Occipital lobe (tissue), 1 donor: ENCODE measurements at regions not wholly inside any gene's neighbourhood (a gene's known extent, or its start where the extent isn't known, plus 50 kb on each side); places are given as distances from the start of the nearest gene placed in this dataset.
A peak's percentile ranks its signal among the peaks of the same experiment; 100 is the strongest.
"Not testable (repeated sequence)": the region's sequence is repeated elsewhere in the genome, so short reads cannot be mapped to it uniquely, and the experiment has no call there.

Experiments
- DNase-seq: peaks from one replicate; lab custom pipeline; 2025; lab: John Stamatoyannopoulos, UW

DNA sequence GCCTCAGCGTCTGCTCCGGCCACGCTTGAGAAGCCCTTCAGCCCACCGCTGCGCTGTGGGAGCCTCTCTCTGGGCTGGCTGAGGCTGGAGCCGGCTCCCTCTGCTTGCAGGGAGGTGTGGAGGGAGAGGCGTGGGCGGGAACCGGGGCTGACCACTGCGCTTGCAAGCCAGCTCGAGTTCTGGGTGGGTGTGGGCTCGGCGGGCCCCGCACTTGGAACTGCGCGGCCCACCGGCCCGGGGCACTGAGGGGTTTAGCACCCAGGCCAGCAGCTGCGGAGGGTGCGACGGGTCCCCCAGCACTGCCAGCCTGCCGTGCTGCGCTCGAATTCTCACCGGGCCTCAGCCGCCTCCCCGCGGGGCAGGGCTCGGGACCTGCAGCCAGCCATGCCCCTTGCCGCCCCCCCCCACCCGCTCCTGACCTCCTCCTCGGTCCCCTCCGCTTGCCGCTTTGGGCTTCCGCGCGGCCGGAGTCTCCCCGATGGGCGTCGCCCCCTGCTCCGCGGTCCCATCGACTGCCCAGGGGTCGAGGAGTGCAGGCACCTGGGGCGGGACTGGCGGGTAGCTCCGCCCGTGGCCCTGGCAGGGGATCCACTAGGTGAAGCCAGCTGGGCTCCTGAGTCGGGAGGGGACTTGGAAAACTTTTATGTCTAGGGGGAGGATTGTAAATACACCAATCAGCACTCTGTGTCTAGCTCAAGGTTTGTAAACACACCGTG, 106.7 kb downstream of the RAP2B start:
- no peak for DNase-seq

GRCh38 chr3:153269730-153270129, 107.7 kb downstream of the RAP2B start:
- DNase-seq: no peak

- no peak for DNase-seq
These were observed 111.2 kb downstream of the RAP2B start for GRCh38 chr3:153273217-153273616.

DNA sequence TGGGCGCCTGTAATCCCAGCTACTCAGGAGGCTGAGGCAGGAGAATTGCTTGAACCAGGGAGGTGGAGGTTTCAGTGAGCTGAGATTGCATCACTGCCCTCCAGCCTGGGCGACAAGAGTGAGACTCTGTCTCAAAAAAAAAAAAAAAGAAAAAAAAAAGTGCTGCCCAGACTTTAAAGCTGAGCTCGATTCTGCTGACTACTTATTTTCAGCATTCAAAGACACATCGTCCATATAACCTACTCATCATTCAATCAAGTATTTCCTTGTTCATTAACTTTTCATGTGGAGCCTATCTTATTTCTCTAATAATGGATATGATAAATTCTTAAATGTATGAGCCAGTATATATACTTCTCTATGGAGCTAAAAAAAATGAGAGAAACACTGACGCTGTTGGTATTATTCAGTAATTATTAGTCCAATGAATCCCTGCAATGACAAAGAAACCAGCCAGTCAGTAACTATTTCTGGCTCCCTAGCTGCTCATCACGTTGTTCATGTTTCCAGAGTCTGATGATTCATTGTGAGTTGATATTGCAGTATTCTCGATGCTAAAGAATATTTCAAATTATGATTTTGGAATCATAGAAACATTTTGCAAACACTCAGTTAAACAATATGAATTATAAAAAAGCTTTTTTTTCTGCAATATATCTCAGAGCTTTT, 111.9 kb downstream of the RAP2B start:
- DNase-seq: no peak

DNA sequence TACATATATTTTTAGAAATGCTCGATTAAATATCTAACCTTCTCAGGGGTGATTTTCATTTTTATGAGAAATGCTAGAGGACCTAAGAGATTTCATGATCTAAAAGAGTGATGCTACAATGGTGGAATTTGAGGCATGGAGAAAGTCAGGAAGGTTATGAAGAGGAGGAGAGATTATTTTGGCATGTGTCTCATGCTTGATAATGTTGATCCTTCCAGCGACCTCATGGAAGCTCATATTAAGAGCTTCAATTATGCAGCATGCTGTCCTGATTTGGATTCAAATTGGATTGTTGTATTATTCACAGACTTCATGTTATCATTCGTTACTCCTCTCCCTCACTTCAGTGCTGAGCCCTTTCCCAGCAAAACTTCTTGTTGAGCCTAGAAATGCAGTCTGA, 112.5 kb downstream of the RAP2B start:
- no peak for DNase-seq

DNA sequence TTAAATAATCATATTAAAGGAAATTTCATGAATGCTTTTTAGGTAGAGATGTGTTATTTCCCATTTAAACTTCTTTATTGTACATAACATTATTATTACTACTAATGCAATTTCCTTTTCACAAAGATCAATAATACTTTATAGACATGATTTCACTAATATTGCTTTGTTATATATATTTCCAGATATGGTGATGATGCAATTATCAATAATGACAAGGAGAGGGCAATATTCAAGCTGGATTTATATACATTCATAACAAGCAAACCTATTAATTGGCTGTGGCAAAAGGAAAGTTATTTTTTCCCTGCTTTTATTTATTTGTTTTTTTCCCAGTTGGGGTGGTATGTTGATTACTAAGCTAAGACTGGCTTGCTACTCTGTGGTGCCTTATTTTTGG, 113.5 kb downstream of the RAP2B start:
- DNase-seq: no peak

- no peak for DNase-seq
These were observed 115.0 kb downstream of the RAP2B start for GRCh38 chr3:153277029-153277428.

DNA sequence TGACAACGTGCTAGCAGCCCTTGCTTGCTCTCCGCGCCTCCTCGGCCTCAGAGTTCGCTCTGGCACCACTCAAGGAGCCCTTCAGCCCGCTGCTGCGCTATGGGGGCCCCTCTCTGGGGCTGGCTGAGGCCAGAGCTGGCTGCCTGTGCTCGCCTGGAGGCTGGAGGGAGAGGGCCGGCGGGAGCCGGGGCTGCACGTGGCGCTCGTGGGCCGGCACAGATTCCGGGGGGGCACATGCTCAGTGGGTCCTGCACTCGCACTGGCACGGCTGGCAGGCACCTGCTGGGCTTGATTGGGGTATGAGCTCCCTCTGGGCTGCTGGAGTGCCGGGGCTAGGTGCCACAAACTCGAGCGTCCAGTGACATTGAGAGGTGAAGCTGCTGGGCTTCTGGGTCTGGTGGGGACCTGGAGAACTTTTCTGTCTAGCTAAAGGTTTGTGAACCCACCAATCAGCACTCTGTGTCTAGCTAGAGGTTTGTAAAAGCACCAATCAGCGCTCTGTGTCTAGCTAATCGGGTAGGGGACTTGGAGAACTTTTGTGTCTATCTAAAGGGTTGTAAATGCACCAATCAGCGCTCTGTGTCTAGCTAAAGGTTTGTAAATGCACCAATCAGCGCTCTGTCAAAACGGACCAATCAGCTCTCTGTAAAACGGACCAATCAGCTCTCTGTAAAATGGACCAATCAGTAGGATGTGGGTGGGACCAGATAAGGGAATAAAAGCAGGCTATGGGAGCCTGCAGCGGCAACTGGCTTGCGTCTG, 119.4 kb downstream of the RAP2B start:
- DNase-seq: not testable (repeated sequence)

DNA sequence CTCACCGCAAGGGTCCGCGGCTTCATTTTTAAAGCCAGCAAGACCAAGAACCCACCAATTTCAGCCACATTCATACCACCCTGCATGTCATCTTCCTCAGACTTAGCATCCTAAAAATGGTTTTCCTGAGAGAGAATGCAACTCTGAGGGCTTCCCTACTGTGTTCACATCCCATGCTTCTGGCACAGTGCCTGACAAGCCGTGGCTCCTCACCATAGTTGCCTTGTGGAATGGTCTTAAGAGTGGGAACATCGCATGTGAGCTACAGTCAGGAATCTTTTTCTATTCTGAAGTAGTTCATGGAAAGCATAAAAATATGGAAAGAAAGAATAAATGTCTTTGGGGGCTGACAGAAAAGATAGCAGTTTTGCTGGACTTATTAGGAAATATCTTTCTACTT, 120.3 kb downstream of the RAP2B start:
- DNase-seq: no peak

DNA sequence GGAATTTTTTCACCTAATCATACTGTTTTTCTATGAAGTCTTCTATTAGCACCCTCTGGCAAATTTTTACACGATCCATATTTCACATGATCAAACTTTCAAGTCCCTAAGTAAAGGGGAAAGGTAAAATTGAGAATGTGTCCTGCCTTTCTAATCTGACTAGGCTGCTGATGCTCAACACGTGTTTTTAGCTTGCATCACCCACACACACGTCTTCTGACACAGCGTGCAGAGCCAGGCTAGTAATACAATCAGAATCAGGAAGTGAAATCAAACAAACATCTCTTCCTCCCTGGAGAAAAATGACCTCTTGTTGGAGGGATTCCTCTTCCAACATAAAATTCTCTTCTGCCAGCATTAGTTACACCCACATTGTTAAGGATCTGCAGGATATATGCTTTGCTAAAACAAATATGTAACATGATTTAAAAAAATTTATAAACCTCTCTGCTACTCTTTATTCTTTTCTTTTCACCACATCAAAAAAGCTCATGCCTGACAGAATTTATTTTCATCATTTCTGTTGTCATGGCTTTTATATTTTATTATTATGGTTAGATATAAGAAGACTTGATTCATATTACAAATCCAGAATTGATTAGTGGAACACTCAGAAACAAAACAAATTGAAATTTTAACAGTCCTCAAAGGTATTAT, 122.4 kb downstream of the RAP2B start:
- DNase-seq: peak; percentile 17

DNA sequence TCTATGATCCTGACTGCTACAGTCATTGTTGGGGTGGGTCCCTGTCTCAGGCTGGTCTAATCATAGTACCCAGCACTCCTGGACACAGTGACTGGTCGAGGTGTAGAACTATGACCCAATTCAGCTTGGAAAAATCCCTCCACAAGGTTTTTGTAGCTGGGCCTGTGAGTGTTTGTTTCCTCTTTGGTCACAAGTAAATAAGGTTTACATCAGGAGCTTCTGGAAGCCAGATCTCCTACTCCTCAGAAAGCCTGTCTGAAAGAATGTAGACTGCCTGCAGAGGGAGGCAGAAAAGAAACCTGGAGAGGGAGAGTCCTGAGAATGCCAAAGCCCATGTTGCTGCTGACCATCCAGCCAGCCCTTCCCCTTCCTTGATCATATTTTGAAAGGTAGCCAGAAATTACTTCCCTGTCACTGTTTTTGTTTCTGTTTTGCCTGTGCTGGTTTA, 123.2 kb downstream of the RAP2B start:
- no peak for DNase-seq

DNA sequence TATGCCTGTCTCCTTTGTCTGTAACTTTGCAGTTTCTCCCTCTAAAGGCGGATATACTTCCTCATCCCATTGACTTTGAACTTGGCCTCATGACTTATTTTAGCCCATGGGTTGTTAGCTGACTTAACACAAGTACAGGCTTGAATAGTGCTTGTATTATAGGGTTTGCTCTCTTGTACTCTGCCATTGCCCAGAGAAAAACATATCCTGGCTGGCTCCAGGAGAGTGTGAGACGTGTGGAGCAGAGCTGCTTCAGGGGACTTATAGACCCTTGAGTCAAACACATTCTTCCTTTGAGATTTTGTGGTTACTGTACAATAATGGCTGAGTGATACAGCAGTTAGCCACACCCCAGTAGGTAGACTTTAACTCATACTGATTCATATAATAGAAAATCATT, 124.0 kb downstream of the RAP2B start:
- no peak for DNase-seq

DNA sequence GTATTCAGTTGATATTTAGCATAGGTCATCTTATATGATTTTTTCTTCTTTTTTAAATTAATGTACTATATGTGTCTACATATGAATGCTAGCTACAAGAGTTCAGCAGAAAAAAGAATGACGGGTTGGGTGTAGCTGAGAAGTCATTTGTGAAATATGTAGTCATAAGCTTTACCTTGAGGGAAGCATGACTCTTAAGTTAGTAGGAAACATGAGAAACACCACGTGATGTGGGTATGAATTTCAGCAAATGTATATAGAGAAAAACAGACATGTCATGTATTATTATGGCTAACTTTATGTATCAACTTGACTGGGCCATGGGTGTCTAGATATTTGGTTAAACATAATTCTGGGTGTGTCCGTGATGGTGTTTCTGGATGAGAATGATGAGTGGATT, 125.0 kb downstream of the RAP2B start:
- DNase-seq: no peak

GRCh38 chr3:153289334-153289808, 127.3 kb downstream of the RAP2B start:
- DNase-seq: no peak

DNA sequence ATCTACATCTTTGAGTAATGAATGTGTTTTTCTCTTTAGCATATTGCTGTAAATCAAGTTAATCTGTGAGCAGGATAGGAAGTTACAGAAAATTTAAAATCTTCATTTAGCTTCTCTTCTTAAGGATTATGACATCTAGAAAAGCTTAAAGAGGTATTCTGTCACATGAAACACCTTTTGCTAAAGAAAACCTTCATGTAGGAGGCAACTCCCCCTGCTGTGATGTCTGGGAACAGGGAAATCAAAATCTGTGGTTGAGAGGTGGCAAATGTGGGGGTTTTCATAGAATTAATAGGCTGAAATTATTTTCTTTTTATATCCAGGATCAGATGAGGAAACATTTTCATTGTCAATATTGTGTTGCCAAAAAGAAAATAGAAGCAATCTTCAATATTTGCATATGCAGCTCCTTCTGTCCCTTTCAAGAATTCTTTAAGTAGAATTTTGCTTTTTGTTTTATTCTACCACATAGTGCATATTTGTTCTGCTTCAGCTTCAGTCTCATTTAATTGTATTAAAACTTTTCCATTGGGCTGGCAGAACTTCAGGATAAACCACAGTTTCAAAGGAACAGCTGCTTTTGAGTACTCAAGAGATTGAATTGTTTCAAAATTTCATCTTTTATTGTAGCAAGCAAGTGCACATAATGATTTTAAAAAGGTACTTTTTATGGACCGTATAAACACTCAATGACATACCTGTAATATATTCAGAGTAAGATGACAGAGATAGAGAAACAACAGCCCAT, 128.4 kb downstream of the RAP2B start:
- DNase-seq: no peak

DNA sequence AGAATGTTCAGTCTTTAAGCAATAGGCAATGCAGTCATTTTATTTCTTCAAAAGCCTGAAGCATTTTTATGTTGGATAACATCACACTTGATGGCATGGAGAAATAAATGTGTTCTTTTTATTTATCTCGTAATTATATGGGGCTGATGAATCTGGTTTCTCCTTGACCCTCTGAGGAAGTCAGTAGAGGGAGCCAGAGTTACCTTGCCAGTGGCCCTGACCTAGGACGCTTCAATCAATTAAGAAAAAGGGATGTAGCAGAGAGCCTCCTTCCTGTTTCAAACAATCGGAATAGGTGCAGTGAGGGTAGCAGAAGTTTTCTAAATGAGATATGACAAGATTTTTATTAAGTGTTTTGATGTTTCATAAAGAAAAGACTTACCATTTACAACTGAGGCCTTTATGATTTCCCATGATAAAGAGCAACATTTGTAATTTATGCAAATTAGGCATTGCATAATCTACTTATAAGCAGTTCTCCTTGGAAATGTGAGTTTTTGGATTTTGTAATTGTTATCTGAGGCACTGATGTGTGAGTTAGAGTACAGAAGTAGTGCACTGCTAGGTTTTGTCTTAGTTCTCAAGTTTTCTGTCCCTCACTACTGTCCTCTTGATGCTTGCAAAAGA, 129.1 kb downstream of the RAP2B start:
- DNase-seq: no peak

- DNase-seq: no peak
These were observed 131.2 kb downstream of the RAP2B start for GRCh38 chr3:153293265-153293664.

- DNase-seq: no peak
These were observed 133.9 kb downstream of the RAP2B start for GRCh38 chr3:153295901-153296300.

DNA sequence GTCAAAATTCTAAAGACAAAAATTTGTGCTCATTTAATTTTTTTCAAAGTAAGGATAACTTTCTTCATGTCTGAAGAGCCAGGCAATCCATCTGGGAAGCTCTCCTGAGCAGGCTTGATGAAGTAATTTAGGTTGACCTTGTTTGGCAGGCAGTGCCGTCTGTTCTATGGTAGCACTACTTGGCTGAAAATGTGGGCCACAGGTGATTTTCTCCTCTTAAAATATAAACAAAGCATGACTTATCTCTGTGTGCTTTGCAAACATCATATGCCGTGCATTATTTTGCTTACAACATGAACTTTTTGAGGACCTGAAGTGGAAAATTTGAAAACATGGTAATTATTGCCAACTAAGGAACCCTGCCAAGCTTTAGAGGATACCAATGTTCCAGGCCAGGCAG, 143.2 kb downstream of the RAP2B start:
- no peak for DNase-seq

GRCh38 chr3:153311541-153311940, 149.5 kb downstream of the RAP2B start:
- no peak for DNase-seq
